ENCODE measurements at regions not wholly inside any gene's neighbourhood (a gene's known extent, or its start where the extent isn't known, plus 50 kb on each side); places are given as distances from the start of the nearest gene placed in this dataset.

DNA sequence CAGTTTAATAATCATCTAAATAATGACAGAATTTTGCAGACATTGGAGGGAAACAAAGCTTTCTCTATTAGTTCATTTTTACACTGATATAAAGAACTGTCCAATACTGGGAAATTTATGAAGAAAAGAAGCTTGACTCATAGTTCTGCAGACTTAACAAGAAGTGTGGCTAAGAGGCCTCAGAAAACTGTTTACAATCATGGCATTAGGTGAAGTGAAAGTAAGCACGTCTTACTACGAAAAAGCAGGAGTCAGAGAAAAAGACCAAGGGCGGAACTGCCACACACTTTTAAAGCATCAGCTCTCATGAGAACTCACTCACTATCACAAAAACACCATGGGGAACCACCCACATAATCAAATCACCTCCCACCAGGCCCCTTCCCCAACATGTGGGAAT lies 804.4 kb downstream of the FLRT2 start:
- H3K9me2 ChIP-seq (ENCODE audit: insufficient read depth) = no peaks in the 10 kb centered on the region
- TF ChIP-seq JUNB (IDR thresholded peaks at IDR 0.05; ENCODE audit: unreplicated experiment) (no peak), EZH2 (IDR thresholded peaks at IDR 0.05; ENCODE audit: low read depth, unreplicated experiment) (no peak), EZH2phosphoT487 (IDR thresholded peaks at IDR 0.05; ENCODE audit: unreplicated experiment) (no peak), NANOG (IDR thresholded peaks at IDR 0.05; ENCODE audit: borderline replicate concordance) (no peak), ZNF114 (CRISPR knock-in tag; IDR thresholded peaks at IDR 0.05) (no peak), STAT1 (IDR thresholded peaks at IDR 0.05; ENCODE audit: unreplicated experiment) (no peak), CREB1 (CRISPR knock-in tag; IDR thresholded peaks at IDR 0.05; ENCODE audit: low read depth) (no peak), ZNF331 (CRISPR knock-in tag; IDR thresholded peaks at IDR 0.05; ENCODE audit: low read depth) (no peak), POLR2AphosphoS5 (IDR thresholded peaks at IDR 0.05; ENCODE audit: low read depth) (no peak)
- TF ChIP-seq, protein P1, sequence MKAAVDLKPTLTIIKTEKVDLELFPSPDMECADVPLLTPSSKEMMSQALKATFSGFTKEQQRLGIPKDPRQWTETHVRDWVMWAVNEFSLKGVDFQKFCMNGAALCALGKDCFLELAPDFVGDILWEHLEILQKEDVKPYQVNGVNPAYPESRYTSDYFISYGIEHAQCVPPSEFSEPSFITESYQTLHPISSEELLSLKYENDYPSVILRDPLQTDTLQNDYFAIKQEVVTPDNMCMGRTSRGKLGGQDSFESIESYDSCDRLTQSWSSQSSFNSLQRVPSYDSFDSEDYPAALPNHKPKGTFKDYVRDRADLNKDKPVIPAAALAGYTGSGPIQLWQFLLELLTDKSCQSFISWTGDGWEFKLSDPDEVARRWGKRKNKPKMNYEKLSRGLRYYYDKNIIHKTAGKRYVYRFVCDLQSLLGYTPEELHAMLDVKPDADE (IDR thresholded peaks at IDR 0.05) = no peak
- TF ChIP-seq, protein P2, sequence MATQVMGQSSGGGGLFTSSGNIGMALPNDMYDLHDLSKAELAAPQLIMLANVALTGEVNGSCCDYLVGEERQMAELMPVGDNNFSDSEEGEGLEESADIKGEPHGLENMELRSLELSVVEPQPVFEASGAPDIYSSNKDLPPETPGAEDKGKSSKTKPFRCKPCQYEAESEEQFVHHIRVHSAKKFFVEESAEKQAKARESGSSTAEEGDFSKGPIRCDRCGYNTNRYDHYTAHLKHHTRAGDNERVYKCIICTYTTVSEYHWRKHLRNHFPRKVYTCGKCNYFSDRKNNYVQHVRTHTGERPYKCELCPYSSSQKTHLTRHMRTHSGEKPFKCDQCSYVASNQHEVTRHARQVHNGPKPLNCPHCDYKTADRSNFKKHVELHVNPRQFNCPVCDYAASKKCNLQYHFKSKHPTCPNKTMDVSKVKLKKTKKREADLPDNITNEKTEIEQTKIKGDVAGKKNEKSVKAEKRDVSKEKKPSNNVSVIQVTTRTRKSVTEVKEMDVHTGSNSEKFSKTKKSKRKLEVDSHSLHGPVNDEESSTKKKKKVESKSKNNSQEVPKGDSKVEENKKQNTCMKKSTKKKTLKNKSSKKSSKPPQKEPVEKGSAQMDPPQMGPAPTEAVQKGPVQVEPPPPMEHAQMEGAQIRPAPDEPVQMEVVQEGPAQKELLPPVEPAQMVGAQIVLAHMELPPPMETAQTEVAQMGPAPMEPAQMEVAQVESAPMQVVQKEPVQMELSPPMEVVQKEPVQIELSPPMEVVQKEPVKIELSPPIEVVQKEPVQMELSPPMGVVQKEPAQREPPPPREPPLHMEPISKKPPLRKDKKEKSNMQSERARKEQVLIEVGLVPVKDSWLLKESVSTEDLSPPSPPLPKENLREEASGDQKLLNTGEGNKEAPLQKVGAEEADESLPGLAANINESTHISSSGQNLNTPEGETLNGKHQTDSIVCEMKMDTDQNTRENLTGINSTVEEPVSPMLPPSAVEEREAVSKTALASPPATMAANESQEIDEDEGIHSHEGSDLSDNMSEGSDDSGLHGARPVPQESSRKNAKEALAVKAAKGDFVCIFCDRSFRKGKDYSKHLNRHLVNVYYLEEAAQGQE (IDR thresholded peaks at IDR 0.05; ENCODE audit: unreplicated experiment) = no peak
- TF ChIP-seq, protein P3, sequence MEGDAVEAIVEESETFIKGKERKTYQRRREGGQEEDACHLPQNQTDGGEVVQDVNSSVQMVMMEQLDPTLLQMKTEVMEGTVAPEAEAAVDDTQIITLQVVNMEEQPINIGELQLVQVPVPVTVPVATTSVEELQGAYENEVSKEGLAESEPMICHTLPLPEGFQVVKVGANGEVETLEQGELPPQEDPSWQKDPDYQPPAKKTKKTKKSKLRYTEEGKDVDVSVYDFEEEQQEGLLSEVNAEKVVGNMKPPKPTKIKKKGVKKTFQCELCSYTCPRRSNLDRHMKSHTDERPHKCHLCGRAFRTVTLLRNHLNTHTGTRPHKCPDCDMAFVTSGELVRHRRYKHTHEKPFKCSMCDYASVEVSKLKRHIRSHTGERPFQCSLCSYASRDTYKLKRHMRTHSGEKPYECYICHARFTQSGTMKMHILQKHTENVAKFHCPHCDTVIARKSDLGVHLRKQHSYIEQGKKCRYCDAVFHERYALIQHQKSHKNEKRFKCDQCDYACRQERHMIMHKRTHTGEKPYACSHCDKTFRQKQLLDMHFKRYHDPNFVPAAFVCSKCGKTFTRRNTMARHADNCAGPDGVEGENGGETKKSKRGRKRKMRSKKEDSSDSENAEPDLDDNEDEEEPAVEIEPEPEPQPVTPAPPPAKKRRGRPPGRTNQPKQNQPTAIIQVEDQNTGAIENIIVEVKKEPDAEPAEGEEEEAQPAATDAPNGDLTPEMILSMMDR (conservative IDR thresholded peaks at IDR 0.05; ENCODE audit: low read depth in 2 of 2) = no peak
- TF ChIP-seq, protein P4, sequence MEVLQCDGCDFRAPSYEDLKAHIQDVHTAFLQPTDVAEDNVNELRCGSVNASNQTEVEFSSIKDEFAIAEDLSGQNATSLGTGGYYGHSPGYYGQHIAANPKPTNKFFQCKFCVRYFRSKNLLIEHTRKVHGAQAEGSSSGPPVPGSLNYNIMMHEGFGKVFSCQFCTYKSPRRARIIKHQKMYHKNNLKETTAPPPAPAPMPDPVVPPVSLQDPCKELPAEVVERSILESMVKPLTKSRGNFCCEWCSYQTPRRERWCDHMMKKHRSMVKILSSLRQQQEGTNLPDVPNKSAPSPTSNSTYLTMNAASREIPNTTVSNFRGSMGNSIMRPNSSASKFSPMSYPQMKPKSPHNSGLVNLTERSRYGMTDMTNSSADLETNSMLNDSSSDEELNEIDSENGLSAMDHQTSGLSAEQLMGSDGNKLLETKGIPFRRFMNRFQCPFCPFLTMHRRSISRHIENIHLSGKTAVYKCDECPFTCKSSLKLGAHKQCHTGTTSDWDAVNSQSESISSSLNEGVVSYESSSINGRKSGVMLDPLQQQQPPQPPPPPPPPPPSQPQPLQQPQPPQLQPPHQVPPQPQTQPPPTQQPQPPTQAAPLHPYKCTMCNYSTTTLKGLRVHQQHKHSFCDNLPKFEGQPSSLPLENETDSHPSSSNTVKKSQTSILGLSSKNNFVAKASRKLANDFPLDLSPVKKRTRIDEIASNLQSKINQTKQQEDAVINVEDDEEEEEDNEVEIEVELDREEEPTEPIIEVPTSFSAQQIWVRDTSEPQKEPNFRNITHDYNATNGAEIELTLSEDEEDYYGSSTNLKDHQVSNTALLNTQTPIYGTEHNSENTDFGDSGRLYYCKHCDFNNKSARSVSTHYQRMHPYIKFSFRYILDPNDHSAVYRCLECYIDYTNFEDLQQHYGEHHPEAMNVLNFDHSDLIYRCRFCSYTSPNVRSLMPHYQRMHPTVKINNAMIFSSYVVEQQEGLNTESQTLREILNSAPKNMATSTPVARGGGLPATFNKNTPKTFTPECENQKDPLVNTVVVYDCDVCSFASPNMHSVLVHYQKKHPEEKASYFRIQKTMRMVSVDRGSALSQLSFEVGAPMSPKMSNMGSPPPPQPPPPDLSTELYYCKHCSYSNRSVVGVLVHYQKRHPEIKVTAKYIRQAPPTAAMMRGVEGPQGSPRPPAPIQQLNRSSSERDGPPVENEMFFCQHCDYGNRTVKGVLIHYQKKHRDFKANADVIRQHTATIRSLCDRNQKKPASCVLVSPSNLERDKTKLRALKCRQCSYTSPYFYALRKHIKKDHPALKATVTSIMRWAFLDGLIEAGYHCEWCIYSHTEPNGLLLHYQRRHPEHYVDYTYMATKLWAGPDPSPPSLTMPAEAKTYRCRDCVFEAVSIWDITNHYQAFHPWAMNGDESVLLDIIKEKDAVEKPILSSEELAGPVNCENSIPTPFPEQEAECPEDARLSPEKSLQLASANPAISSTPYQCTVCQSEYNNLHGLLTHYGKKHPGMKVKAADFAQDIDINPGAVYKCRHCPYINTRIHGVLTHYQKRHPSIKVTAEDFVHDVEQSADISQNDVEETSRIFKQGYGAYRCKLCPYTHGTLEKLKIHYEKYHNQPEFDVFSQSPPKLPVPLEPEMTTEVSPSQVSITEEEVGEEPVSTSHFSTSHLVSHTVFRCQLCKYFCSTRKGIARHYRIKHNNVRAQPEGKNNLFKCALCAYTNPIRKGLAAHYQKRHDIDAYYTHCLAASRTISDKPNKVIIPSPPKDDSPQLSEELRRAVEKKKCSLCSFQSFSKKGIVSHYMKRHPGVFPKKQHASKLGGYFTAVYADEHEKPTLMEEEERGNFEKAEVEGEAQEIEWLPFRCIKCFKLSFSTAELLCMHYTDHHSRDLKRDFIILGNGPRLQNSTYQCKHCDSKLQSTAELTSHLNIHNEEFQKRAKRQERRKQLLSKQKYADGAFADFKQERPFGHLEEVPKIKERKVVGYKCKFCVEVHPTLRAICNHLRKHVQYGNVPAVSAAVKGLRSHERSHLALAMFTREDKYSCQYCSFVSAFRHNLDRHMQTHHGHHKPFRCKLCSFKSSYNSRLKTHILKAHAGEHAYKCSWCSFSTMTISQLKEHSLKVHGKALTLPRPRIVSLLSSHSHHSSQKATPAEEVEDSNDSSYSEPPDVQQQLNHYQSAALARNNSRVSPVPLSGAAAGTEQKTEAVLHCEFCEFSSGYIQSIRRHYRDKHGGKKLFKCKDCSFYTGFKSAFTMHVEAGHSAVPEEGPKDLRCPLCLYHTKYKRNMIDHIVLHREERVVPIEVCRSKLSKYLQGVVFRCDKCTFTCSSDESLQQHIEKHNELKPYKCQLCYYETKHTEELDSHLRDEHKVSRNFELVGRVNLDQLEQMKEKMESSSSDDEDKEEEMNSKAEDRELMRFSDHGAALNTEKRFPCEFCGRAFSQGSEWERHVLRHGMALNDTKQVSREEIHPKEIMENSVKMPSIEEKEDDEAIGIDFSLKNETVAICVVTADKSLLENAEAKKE (CRISPR knock-in tag; IDR thresholded peaks at IDR 0.05) = no peak
- no peak for ATAC-seq

More for the DNA sequence above, 804.4 kb downstream of the FLRT2 start:
- Mint-ChIP-seq H3K36me3 (ENCODE audit: low read depth) (no peaks in the 10 kb centered on the region), H3K9me3 (no peaks in the 10 kb centered on the region), H3K4me3 (no peak overlapping the region), H3K4me1 (peaks cover 4% of the 10 kb centered on the region; the same call in 1 of the 3 replicates), H3K27me3 (ENCODE audit: insufficient read depth, low read depth, poor library complexity) (no peaks in the 10 kb centered on the region), H3K27ac (no peak overlapping the region)
- no peaks in the 10 kb centered on the region for H3F3A ChIP-seq (replicated peaks; ENCODE audit: low read depth)
- H4K20me1 ChIP-seq (replicated peaks; ENCODE audit: insufficient read depth) = no peaks in the 10 kb centered on the region
- no peaks in the 10 kb centered on the region for H3K79me2 ChIP-seq (replicated peaks; ENCODE audit: insufficient read depth)
- no peak overlapping the region for H3K27ac ChIP-seq (ENCODE audit: low read depth)
- DNase-seq (ENCODE audit: low spot score) = no peak
- no peak overlapping the region for H3K4me2 ChIP-seq
- no peaks in the 10 kb centered on the region for H3K36me3 ChIP-seq (ENCODE audit: insufficient read depth)
- H3K4me1 ChIP-seq (ENCODE audit: insufficient read depth) = no peaks in the 10 kb centered on the region
- H3K27me3 ChIP-seq (ENCODE audit: insufficient read depth) = no peaks in the 10 kb centered on the region
- H3K4me3 ChIP-seq = no peak overlapping the region
- no peak overlapping the region for H2AFZ ChIP-seq

All from GM23338 (cell line).